Thoracic aorta (tissue), 2 donors: ENCODE measurements at regions not wholly inside any gene's neighbourhood (a gene's known extent, or its start where the extent isn't known, plus 50 kb on each side); places are given as distances from the start of the nearest gene placed in this dataset.

Experiments used
- ATAC-seq: fragments of 150-250 bp; one replicate; pipeline ENCODE4 v1.8.0; 2017; ENCODE audit warnings: low read depth; ENCODE audit not compliant: insufficient number of reproducible peaks, low FRiP score
- DNase-seq: peaks from one replicate; pipeline ENCODE4 v3.0.0-alpha.2; 2020; ENCODE audit warnings: low spot score
- H3K27ac ChIP-seq, 2 donors: fragments of 200-600 bp; sonication (generic); 1 replicate in 1 of 2; 2 replicates in 1 of 2; pipeline ENCODE4 v1.5.1; 2016; ENCODE audit warnings: mild to moderate bottlenecking in 2 of 2, moderate library complexity in 2 of 2
- H3K27me3 ChIP-seq: fragments of 200-600 bp; sonication (generic); replicated peaks from 2 replicates; pipeline ENCODE4 v1.6.0; 2016; ENCODE audit warnings: mild to moderate bottlenecking; ENCODE audit not compliant: insufficient read depth
- H3K36me3 ChIP-seq: fragments of 200-600 bp; sonication (generic); one replicate; pipeline ENCODE4 v1.5.1; 2016
- H3K4me1 ChIP-seq, 2 donors: fragments of 200-600 bp; sonication (generic); 1 replicate in 1 of 2; 2 replicates in 1 of 2; pipeline versions ENCODE4 v1.5.1 to v1.6.0; 2016; ENCODE audit warnings: low read depth in 2 of 2, mild to moderate bottlenecking in 1 of 2; ENCODE audit not compliant: control insufficient read depth in 1 of 2
- H3K4me3 ChIP-seq: fragments of 200-600 bp; sonication (generic); 2 replicates; pipeline ENCODE4 v1.5.1; 2016; ENCODE audit warnings: mild to moderate bottlenecking
- H3K9me3 ChIP-seq: fragments of 200-600 bp; sonication (generic); 2 replicates; pipeline ENCODE4 v1.5.1; 2016
- CTCF ChIP-seq: fragments of 200-600 bp; sonication (generic); IDR thresholded peaks from one replicate; pipeline ENCODE4 v1.5.1; 2019; ENCODE audit warnings: antibody characterized with exemption

GRCh38 chr16:85307552-85308364 is 195.5 kb upstream of the CIBAR2 start:
- DNase-seq: no peak
- H3K27ac ChIP-seq: no peak overlapping the region
- no peaks in the 10 kb centered on the region for H3K9me3 ChIP-seq
- ATAC-seq: no peak
- no peak overlapping the region for H3K4me3 ChIP-seq
- H3K4me1 ChIP-seq: peaks cover 11 to 43% of the 10 kb centered on the region in 2 donors
- TF ChIP-seq CTCF: no peak
- H3K27me3 ChIP-seq: no peaks in the 10 kb centered on the region
- no peaks in the 10 kb centered on the region for H3K36me3 ChIP-seq

- H3K4me1 ChIP-seq: peaks cover 8 to 33% of the 10 kb centered on the region in 2 donors
- no peaks in the 10 kb centered on the region for H3K36me3 ChIP-seq
- no peak for ATAC-seq
- H3K27ac ChIP-seq: no peak overlapping the region
- H3K27me3 ChIP-seq: no peaks in the 10 kb centered on the region
- TF ChIP-seq CTCF: no peak
- DNase-seq: no peak
- H3K4me3 ChIP-seq: no peak overlapping the region
- no peaks in the 10 kb centered on the region for H3K9me3 ChIP-seq
Measured at GRCh38 chr16:85308611-85309540, 196.6 kb upstream of the CIBAR2 start.

GRCh38 chr16:85309656-85310587 is 197.7 kb upstream of the CIBAR2 start:
- no peaks in the 10 kb centered on the region for H3K9me3 ChIP-seq
- no peaks in the 10 kb centered on the region for H3K36me3 ChIP-seq
- no peak overlapping the region for H3K4me3 ChIP-seq
- DNase-seq: no peak
- H3K27ac ChIP-seq: no peak overlapping the region
- no peak for ATAC-seq
- H3K4me1 ChIP-seq: peaks cover 8 to 28% of the 10 kb centered on the region in 2 donors
- no peaks in the 10 kb centered on the region for H3K27me3 ChIP-seq
- no peak for TF ChIP-seq CTCF

- Histone ChIP-seq H3K27me3 (no peaks in the 10 kb centered on the region), H3K4me3 (no peak overlapping the region), H3K9me3 (no peaks in the 10 kb centered on the region), H3K36me3 (no peaks in the 10 kb centered on the region), H3K27ac (no peak overlapping the region), H3K4me1 (peaks cover 5 to 20% of the 10 kb centered on the region in 2 donors)
- no peak for TF ChIP-seq CTCF
- DNase-seq (no peak), ATAC-seq (no peak)
Measured at GRCh38 chr16:85310868-85311585, 198.8 kb upstream of the CIBAR2 start.
